HG02870 (cell line): ENCODE measurements at regions not wholly inside any gene's neighbourhood (a gene's known extent, or its start where the extent isn't known, plus 50 kb on each side); places are given as distances from the start of the nearest gene placed in this dataset.
"Not testable (repeated sequence)": the region's sequence is repeated elsewhere in the genome, so short reads cannot be mapped to it uniquely, and the experiment has no call there.

Experiments
- ATAC-seq: cut with Tn5 transposase; IDR thresholded peaks from one replicate; pipeline ENCODE4 v1.9.1; 2021; ENCODE audit warnings: mild to moderate bottlenecking, moderate library complexity; ENCODE audit not compliant: unreplicated experiment

DNA sequence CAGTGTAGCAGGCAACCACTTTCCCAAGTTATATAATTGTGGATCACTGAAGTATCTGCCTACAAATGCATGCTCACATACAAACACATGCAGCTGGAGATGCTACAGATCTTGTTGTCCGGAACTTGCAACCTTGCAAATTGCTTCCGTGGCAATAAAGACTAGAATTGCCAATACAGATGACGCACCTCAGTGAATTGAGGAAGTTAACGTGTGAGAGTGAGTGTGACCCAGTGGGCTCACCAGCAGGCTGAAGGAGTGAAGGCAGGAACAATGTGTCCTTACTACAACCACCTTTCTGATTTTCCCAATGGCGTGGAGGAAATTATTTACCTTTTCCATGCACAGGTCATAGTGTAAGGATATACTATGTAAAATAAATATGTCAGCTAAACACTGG is 89.4 kb upstream of the GRIP1 start:
- no peak for ATAC-seq

- ATAC-seq: no peak
Measured at GRCh38 chr12:66774929-66775328, 96.1 kb upstream of the GRIP1 start.

GRCh38 chr12:66775871-66776270 is 97.0 kb upstream of the GRIP1 start:
- no peak for ATAC-seq

DNA sequence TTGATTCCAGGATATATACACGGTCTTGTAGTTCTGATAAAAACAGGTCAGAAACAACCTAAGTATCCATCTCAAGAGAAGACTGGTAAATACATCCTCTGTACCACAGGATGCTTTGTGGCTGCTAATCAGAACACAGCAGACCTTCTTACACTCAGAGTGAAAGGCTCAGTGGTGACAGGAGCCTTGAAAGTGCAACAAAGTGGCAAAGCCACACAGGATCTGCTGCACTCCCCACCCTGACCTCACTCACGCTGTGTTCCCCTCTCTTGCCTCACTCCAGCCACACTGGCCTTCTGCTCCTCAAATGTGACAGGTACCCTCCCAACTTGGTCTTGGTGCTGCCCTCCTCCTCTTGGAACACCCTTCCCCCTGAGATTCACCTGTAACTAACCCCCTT is 98.1 kb upstream of the GRIP1 start:
- peak; percentile 100 for ATAC-seq

DNA sequence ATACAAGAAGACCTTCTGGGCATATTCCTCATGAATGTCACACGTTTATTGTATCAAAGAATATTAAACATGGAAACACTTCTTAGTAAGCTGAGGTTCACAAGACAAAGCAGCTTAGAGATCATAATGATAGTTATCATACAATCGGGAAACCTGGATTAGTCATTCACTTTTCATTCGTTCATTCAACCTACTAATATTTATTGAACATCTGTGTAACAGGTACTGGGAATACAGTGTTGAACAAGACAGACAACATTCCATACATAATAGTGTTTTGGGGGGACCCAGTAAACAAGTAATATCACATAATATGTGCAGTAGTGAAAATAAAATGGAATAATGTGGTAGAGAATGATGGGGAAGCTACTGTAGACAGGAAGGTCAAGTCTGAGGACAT is 100.6 kb upstream of the GRIP1 start:
- ATAC-seq: no peak

GRCh38 chr12:66786531-66787308 is 107.8 kb upstream of the GRIP1 start:
- no peak for ATAC-seq

- no peak for ATAC-seq
Measured at GRCh38 chr12:66799551-66799950, 120.7 kb upstream of the GRIP1 start.

DNA sequence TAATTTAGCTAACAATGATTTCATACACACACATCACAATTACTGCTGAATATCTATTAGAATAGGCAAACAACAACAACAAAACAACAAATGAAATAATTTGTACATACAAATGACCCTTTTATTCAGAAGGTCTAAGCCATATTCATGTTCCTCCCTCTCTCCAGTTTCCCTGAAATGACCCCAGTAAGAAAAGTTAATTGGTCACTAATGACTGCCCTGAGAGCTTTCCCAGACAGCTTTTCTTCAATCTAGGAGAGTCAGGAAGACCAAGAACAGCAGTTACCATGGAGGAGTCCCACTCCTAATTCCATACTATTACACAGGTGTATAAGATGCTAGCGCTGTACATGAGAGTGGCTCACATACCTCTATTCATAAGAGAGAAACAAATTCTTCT is 121.2 kb upstream of the GRIP1 start:
- ATAC-seq: no peak

DNA sequence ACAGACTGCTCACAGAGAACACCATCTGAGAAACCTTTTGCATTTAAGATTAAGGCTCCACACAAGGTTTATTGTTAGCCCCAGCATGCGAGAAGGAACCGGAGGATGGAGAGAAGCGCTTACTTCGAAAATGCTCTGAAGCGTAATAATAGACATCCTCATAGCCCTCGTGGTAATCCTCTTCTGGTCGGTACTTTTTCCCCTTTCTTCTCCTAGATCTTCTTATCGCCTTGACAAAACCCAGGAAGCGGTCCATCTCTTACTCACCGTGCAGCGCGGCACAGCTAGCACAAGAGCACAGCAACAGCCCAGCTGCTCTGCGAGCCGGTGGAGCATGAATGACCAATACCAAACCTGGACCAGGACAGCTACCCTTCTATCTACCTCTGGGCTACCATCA is 125.1 kb upstream of the GRIP1 start:
- no peak for ATAC-seq

GRCh38 chr12:66804563-66804974 is 125.7 kb upstream of the GRIP1 start:
- no peak for ATAC-seq

DNA sequence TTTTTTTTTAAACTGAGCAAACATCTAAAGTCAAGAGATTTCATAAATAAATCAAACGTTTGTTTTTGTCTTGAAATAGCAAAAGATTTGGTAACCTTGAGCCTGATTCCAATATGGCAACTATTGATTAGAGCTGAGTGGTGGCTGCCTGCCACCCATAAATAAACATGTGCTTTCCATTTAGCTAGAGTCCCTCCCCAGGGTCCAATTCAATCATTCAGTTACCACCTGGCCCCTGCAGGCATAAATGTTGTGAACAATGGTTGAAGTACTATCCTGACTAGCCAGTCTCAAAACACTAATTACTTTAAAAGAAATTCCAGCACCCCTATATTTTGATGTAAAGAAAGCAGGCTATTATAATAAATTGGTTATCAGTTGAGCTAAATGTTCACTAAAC is 129.7 kb upstream of the GRIP1 start:
- no peak for ATAC-seq

- ATAC-seq: no peak
Measured at GRCh38 chr12:66813137-66813892, 134.4 kb upstream of the GRIP1 start.

DNA sequence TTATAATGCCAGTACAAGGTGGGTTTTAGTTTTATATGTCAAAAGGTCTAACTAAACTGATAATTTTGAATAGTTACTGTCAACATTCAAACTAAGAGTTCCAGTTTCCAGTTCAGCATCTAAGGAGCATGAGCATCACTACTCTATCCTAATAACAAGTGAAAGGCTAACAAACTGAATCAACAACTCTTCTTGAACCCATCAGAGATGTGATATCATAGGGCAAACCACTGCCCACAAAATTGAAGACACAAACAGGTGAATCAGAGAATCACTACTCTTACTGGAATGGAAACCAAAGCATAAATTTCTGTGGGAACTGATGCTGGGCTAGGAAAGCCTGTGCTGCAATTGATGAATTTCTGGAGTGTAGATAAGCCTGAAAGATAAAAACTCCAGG is 140.7 kb upstream of the GRIP1 start:
- no peak for ATAC-seq

- ATAC-seq: no peak
Measured at GRCh38 chr12:66822961-66823360, 144.1 kb upstream of the GRIP1 start.

GRCh38 chr12:66823857-66824570 is 145.1 kb upstream of the GRIP1 start:
- no peak for ATAC-seq

DNA sequence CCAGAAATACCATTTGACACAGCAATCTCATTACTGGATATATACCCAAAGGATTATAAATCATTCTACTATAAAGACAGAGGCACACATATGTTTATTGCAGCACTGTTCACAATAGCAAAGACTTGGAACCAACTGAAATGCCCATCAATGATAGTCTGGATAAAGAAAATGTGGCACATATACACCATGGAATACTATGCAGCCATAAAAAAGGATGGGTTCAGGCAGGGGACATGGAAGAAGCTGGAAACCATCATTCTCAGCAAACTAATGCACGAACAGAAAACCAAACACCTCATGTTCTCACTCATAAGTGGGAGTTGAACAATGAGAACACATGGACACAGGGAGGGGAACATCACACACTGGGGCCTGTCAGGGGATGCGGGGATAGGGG is 147.0 kb upstream of the GRIP1 start:
- not testable (repeated sequence) for ATAC-seq

DNA sequence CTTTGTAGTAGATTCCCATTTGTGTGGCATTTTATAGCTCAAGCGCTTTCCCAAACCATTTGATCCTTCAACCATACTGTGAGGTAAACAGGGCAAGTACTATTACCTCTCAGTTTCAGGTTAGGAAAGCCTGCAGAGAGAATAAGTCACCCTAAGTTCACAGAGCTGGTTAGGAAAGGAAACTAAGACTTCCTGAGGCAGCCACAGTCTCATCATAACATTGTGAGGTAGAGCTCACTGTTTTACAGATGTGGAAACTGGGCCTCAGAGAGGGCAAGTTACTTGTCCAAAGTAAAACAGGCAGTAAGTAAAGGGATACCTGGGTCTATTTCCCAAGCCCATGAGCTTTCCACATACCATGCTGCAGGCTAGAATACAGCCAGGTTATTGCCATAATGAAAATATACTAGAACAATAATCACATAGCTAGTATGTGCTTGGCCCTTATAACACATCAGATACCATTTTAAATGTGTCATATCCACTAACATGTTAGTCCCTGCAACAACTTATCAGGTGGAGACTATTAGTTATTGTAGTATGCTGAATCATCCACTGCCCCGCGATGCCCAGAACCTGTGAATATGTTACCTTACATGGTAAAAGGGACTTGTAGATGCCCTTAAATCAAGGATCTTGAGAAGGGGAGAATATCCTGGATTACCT is 150.9 kb upstream of the GRIP1 start:
- no peak for ATAC-seq

DNA sequence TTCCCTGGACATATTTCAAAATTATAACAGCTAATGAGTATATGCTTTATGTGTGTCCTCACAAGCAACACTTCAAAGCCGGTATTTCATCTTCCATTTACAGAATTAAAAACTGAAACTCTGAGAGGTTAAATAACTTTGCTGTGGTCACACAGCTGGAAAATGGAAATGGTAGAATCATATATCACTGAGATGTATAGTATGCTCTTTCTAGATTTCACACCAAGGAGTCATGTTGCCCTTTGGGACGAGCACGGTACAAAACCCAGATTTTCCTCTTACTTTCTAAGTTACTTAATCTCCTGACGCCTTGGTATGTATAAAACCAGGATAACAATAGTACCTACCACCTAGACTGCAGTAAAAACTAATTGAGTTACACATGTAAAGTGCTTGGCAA is 152.6 kb upstream of the GRIP1 start:
- no peak for ATAC-seq

GRCh38 chr12:66832997-66833396 is 154.1 kb upstream of the GRIP1 start:
- ATAC-seq: no peak

DNA sequence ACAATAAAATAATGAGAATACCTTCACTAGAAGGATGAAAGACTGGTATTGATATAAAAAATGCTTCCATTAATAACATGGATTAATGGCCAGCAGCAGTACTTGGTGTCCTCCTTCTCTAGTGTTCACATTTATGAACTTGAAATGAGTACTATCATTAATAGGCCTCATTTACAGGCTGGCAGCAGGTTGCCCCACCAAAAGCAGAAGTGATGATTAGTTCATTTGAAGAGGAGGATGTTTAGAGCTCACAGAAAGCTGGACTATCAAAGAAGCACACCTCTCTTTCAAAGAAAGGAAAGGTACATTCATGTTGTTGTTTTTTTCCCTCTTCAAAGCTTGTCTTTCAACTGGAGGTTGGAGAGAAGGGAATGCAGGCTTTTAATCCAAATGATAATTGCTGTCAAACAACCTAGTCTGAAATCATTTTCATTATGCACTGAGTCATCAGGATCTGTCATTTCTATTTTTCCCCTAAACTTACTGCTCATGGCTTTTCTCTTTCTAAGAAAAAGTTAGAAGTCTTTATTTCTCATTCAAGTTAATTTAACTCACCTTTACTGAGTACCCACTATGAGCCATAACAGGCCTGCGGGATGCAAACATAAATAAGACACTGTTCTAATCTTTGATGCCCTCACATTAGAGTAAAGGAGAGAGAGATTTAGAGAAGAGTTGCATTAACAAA is 157.9 kb upstream of the GRIP1 start:
- ATAC-seq: no peak

- ATAC-seq: no peak
Measured at GRCh38 chr12:66837311-66837627, 158.4 kb upstream of the GRIP1 start.
